GM21529 (cell line): ENCODE measurements at regions not wholly inside any gene's neighbourhood (a gene's known extent, or its start where the extent isn't known, plus 50 kb on each side); places are given as distances from the start of the nearest gene placed in this dataset.
"Not testable (repeated sequence)": the region's sequence is repeated elsewhere in the genome, so short reads cannot be mapped to it uniquely, and the experiment has no call there.

Experiments used
- ATAC-seq: cut with Tn5 transposase; IDR thresholded peaks from one replicate; pipeline ENCODE4 v1.9.1; 2021; ENCODE audit not compliant: unreplicated experiment

DNA sequence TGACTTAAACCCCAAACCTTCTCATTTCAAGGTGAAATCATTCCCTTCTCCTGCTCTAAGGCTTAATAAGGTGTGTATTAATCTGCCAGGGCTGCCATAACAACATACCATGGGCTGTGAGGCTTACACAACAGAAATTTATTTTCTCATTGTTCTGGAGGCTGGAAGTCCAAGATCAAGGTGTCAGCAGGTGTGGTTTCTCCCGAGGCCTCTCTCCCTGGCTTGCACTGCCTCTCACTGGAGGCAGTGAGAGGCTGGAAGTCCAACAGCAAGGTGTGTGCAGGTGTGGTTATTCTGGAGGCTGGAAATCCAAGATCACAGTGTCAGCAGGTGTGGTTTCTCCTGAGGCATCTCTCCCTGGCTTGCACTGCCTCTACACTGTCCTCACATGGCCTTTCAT is 280.3 kb upstream of the TUT7 start:
- ATAC-seq: no peak

DNA sequence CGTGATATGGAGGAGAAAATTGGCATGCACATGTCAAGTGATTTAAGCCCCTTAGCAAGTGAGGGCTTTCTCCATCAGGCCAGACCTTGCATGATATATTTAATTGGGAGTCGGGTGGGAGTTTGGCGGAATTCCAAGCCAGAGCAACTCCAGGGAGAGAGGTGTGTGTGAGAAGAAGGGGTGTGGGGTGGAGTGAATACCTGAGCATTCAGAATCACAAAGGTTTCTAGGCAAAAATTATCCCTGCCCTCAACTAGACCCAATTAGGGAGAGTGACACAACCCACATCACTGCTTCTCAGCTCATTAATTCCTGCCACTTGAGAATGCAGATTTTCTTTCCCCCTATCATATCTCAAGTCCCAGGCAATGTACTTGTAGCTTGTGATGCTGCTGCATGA is 279.7 kb upstream of the TUT7 start:
- ATAC-seq: no peak

DNA sequence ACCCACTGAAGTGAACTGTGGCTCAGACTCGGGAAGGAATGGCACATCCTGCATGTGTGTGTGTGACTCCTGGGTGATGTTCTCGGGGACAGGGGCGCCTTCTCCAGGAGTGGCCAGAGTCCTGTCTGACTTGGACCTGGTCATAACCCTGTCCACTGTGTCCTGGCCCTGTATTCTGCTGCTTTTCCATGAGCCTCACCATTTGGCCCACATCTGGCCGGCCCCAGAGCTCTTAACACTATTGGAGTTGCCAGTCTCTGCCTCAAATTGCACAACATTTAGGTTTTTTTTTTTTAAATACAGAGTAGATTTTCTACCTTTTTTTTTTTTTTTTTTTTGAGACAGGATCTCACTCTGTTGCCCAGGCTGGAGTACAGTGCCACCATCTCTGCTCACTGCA is 278.3 kb upstream of the TUT7 start:
- ATAC-seq: no peak

DNA sequence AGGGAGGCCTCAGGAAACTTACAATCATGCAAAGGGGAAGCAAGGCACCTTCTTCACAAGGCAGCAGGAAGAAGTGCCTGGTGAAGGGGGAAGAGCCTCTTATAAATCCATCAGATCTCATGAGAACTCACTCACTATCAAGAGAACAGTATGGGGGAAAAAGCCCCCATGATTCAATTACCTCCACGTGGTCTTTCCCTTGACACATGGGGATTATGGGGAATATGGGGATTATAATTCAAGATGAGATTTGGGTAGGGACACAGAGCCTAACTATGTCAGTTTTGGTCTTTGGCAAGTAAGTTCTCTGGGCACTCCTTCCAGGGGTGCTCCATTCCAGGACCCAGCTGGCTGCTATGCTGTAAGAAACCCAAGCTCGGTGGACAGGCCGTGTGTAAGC is 275.3 kb upstream of the TUT7 start:
- no peak for ATAC-seq

DNA sequence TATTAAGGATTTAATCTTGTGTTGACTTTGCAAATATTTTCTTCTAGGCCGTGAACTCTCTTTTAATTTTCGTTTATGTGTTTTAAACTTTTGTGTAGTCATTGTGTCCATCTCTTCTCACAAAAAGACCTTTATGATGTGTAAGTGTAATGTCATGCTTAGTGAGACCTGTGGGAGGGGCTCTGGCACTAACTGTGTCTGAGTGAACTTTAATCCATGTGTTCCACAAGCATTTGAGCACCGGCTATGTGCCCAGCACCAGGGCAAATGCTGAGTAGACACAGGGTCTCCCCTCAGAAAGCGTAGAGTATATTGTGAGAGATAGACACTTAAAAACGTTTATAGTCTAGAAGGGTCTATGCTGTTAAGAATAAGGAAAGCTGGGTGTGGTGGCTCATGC is 272.6 kb upstream of the TUT7 start:
- no peak for ATAC-seq

DNA sequence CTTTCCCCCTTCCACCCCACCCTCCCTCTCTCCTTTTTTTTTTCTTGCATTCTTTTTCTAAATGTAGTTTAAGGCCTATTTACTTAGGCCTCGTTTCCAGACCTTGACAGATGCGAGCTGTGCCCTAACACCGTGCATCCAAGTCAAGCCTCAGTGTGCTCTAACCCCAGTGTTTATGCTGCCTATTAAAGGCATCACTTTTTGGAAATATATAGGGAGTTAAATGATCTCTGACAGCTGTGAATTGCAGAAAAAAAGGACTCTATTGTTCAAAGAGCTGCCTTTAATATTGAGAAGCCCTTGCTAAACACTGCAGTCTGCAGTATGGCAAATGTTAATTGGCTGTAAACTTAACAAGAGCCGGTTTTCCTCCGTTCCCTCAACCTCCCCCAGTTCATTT is 270.4 kb upstream of the TUT7 start:
- ATAC-seq: no peak

DNA sequence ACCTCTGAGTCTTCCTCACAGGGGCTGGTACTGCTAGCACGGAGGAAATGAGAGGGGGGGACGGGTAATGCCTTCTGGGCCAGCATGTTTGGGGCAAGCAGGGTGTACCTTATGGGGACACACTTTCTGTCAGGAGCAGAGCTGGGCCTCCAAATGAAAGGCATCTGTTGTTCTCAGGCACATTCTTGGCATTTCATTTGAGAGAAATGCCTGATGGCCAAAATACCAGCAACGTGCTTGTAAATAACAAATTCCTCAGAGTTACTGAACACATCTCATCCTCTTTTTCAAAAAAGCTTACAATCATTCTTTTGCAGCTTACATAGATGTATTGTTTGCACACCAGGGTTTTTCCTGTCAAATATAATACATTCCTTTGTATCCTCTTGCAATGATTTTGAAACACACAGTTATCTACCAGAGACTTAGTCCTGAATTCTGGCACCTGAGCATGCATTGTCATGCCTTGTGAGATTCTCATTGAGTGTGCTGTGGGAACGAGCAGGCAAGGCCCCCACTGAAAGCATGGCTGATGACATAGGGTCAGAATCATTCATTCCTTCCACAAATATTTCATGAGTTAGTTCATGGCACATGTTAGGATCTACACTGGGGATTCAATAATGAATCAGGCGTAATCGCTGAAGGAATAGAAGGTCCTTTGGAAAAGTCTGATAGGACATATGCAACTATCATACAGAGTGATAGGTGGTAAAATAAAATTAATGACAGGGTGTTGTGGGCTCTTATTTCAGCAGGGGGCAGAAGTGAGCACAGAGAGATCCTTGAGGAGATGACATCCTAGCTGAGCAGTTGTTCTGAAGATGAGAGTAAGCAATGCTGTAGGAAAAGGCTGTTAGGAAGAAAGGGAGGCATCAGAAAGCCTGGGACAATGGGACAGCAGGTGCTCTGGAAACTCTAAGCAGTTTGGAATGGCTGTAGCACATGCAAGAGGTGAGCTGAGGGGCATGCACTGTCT is 260.9 kb upstream of the TUT7 start:
- no peak for ATAC-seq

DNA sequence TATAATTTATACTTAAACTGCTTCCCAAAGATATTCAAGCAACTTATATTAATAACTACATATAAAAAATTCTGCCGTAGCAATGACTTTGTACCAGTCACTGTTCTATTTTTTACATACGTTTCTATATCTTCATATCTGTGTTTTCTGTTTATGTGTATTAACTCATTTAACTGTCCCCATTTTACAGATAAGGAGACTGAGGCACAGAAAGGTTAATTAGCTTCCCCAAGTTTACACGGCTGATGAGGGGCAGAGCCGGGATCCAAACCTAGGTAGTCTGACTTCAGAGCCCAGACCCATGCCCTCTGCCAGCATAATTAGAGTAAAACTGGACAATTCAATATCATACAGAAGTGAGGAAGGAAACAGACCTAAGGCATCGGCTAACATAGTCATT is 259.7 kb upstream of the TUT7 start:
- ATAC-seq: no peak

DNA sequence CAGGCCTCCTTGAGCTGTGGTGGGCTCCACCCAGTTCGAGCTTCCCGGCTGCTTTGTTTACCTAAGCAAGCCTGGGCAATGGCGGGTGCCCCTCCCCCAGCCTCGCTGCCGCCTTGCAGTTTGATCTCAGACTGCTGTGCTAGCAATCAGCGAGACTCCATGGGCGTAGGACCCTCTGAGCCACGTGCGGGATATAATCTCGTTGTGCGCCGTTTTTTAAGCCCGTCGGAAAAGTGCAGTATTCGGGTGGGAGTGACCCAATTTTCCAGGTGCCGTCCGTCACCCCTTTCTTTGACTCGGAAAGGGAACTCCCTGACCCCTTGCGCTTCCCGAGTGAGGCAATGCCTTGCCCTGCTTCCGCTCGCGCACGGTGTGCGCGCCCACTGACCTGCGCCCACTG is 257.3 kb upstream of the TUT7 start:
- ATAC-seq: not testable (repeated sequence)

DNA sequence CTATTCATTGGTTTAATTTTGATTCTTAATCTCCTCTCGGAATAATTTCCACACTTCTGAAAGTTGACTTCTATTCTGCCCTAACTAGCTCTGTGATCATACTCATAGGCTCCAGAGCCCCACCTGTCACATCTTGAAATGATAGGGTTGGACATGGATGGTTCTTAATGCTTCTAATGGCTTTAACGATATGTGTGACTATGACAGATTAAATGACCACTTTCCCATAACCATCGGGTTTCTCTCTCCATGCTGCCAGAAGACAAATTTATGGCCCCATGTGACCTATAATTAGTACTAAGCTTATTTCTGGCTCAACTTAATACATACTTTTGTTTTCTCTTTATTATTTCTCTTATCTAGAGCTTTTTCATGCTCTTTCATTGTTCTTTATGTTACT is 251.1 kb upstream of the TUT7 start:
- ATAC-seq: no peak

DNA sequence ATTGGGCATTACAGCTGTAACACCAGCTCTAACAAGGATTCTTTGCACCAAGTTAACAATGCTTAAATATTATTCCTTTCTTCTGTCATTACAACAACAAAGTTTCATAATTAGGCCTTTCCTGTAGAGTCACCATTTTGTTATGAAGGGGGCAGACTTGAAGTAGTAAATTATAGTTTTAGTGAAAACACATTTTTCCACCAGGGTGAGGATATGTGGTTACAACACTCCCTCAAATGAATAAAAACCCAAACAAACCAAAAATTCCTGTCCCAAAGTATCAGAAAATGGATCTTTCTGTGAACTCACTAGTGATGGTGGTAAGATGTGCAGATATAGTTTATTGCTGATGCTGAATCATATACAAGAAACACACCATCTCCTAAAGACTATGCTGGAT is 250.5 kb upstream of the TUT7 start:
- ATAC-seq: no peak

DNA sequence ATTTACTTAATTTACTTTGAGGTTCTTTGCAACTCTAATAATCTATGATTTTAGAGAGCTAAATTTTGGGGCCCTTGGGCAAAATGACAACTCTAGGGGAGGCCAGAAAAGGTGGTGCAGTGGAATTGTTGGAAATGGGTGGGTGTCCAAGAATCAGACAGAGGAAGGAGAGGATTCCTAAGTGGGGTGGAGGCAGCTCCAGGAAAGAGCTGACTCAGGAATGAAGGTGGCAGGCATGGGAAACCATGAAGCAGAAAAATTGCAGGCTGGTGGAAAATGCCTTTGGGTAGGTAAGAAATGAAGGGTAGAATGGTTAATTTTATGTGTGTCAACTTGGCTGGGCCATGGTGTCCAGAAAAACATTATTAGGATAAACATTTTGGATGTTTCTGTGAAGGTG is 248.5 kb upstream of the TUT7 start:
- ATAC-seq: no peak

DNA sequence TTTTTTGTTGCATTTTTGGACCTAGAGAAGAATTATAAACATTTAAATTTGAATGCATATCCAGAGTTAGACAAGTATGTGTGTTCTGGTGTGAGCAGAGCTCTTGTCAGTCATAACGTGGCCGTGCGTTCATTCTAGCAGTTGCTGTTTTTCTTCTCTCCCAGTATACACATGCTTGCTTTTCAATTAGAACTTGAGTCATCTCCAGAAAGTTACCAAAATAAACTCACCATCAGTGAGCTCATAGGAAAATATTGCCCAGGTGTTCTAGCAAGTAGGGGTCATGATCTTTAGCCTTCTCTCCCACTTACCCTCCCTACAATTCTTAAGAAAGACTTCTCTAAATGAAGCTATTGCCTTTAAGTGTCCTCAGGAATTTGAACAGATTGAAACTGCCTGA is 247.5 kb upstream of the TUT7 start:
- ATAC-seq: no peak

DNA sequence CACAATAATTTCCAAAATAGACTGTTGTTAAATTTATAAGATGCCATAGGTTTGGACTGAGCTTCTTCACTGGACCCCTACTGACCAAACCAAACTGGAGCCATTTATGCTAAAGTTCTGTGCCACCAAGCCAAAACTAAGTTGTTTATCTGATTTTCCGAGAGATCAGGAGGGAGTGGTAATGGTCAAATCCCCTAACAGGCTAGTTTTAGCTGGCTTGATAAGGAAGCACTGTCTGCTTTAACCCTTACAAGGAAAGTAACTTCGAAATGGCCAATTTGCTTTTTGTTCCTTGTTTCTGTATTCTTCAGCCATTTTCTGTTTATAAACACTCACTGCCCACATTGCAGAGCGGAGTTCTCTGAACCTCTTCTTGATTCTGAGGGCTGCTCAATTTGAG is 246.8 kb upstream of the TUT7 start:
- no peak for ATAC-seq

DNA sequence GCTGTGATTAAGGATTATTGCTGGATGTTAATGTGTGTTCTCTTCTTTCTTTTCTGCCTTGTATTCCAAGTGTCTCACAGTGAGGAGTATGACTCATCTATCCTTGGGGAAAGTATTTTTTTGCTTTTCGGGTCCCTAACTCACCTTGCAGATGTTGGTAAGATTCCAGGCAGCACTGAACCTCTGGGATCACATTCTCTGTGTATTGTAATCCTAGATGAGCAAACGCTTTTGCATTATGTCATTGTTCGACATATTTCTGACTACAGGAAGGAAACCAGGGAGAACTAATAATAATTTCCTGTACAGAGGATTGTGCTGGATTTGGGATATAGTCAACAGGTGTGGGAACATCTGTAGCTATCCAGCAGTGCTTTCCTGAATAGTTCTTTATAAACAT is 246.1 kb upstream of the TUT7 start:
- no peak for ATAC-seq

DNA sequence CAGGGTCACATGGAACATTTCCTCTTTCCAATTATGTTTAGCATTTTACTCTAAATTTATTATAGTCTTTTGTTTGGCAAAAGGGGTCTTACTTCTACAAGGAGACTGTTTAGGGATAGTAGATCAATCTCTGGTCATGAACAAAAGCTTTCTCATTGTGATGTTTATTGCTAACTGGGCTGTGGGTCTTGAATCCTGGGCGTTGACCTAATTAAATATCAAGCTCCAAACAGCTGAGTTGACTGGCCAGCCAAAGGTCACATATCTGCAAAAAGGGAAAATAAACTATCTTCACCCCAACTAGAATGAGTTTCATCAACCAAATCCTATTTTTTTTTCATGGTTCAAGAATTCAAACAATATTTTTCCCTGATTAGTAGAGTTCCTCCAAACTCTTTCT is 245.4 kb upstream of the TUT7 start:
- no peak for ATAC-seq

DNA sequence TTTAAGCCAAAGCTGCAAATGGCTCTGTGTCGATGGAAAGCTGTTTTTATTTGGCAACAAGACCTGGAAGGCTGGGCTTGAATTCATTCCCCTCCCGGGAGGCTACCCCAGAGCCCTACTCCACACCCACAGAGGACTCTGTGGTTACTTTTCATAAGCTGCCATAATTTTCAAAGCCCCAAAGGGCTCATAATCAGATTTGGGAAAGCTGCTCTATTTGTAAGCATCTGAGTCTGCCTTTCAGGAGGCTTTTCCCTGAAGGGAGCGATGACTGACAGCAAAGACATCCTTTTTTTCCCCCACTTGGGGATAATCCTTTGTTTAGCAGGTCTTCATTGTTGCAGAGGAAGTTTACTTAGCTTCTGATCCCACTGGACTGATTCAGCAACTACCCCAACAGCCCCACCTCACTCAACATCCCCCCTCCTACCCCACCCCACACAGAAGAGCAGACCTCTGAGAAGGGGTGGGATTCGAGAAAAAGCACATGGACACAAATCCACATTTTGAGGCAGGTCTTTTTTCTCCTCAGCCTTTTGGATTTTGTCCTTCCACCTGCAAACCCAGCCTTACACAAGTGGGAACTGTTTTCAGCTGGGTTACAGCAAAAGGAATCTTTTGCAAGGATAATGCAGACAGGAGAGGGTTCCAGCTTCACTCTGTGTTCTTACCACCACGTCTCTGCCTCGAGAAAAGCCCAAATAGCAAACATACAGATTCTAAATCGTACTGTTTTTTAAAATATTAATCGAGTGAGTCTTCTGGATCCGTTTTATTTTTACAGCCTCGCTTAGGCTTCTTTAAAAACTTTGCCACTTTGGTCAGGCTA is 244.4 kb upstream of the TUT7 start:
- ATAC-seq: no peak

DNA sequence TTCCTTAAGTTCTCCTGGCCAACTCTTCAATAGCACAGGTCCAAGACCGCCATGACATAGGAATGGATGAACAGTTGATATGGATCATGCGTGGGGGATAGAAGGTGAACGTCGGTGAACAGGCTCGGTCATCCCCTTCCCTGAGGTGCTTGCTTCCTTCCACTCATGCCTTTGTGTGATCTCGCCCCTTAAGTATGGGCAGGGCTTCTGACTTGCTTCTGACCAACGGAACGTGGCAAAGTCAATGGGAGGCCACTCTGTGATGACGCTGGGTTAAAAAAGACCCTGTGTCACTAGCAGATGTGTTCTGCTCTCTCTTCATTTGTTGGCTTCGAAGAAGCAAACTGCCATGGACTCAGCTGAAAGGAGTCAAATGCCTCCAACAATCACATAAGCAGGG is 240.5 kb upstream of the TUT7 start:
- ATAC-seq: no peak

DNA sequence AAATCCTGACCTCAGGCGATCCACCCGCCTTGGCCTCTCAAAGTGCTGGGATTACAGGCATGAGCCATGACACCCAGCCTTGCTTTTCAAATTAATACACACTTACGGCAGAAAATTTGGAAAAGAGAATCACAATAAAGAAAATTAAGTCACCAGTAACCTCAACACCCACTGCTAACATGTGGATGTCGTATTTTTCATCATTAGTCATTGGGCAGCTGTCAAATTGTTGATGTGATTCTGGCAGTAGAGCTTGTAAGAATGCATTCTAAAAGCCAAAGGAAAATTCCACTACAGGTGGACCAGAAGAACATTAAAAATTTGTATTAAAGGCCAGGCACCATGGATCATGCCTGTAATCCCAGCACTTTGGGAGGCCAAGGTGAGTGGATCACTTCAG is 237.3 kb upstream of the TUT7 start:
- ATAC-seq: no peak

DNA sequence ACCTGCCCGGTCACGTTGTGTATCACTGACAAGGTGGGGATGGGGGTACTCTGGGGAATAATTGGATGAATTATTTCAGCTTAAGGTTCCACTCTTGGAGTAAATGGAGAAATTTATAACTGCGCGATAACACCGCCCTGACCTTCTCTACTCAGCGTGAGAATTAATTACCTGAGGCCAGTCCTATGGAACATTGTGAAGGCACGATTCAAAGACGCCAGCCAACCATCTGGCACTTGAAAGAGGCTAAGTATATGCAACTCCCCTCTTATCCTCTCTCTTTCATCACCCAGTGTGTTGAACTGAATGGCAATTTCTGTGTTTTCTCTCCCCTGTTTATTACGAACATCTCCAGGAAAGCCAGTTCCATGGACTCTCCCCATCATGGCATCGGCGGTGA is 235.5 kb upstream of the TUT7 start:
- no peak for ATAC-seq

DNA sequence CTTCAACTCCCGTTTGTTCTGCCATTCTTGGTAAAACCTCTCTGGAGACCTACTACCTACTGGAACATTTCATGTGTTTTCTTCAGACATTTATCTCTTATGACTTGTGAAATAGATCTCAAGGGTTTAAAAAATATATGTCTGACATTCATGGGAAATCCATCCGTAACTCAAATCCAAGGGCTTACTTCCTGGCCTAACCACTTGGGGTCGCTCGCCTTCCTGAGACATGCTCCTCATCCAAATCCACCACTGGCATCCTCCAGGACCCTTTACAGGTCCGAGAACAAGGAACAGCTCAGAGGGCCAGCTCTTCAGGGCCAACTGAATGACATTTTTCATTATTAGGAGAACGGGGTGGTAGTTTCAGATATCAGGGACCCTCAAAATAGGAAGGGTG is 235.1 kb upstream of the TUT7 start:
- ATAC-seq: no peak

DNA sequence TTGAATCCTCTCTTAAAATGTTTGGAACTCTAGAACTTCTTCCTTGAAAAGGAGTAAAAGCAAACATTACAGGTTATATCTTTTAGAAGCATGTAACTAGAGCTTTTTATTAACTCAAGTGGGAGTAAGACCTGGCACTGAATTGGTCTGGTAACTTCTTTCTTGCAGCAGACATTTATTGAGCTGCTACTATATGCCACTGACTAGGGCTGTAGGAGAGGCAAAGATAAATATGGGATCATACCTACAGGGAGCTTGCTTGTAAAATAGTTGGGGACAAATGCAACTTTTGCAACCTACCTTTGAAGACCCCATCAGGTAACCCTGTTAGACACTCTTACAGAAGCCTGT is 231.9 kb upstream of the TUT7 start:
- no peak for ATAC-seq
